ENCODE measurements at regions not wholly inside any gene's neighbourhood (a gene's known extent, or its start where the extent isn't known, plus 50 kb on each side); places are given as distances from the start of the nearest gene placed in this dataset.

DNA sequence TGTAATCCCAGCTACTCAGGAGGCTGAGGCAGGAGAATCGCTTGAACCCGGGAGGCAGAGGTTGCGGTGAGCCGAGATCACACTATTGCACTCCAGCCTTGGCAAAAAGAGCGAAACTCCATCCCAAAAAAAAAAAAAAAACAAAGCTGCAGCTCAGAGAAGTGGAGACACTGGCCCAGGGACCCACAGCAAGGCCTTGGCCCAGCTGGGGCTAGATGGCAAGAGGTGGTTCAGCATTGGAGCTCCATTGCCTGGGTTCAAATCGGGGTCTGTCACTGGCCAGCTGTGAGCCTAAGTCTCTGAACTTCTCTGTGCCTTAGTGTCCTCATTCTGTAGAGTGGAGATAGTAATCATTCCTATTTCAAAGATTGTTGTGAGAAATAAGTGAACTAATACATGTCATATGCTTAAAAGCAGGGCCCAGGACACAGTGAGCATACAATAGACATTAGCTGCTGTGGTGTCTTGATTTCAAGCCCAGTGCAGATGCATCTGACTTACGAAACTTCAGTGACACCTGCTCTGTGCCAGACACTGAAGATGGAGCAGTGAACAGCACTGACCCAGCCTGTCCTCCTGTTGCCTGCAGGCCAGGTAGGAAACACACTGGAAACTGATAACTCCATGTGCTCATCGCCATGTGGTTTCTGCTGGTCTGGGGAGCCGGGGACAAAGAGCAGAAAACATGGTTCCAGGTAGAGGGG is 127.7 kb downstream of the C9orf50 start:
- TF ChIP-seq CTCF (conservative IDR thresholded peaks at IDR 0.05; ENCODE audit: low read length), result no peak
- DNase-seq (ENCODE audit: low read depth), result no peak
- no peak overlapping the region for H3K4me3 ChIP-seq (ENCODE audit: low read length)

DNA sequence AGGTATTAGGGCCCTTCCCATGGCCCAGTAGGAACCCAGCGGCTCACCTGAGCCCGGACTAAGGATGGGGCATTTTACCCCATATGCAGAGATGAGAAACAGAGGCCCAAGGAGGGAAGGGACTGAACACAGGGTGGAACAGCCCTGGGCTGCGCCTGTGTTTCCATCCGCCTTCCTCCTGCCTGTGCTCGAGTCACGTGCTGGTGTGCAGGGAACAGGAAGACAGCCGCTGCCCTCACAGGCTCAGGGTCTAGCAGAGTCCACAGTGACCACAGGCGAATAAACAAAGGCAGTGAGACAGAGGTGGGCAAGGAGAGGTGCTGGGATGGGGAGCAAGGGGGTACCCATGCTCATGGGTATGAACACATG is 129.4 kb downstream of the C9orf50 start:
- DNase-seq (ENCODE audit: low read depth), result no peak
- no peak for TF ChIP-seq CTCF (conservative IDR thresholded peaks at IDR 0.05; ENCODE audit: low read length)
- H3K4me3 ChIP-seq (ENCODE audit: low read length), result peak overlapping the region; percentile 16

- DNase-seq (ENCODE audit: low read depth), result no peak
- H3K4me3 ChIP-seq (ENCODE audit: low read length), result peak overlapping the region; percentile 69
- TF ChIP-seq CTCF (conservative IDR thresholded peaks at IDR 0.05; ENCODE audit: low read length), result no peak
Observed at GRCh38 chr9:129490583-129491486, 130.1 kb downstream of the C9orf50 start.

GRCh38 chr9:129489838-129490582 is 130.9 kb downstream of the C9orf50 start:
- peak overlapping the region; percentile 69 for H3K4me3 ChIP-seq (ENCODE audit: low read length)
- TF ChIP-seq CTCF (conservative IDR thresholded peaks at IDR 0.05; ENCODE audit: low read length), result no peak
- DNase-seq (ENCODE audit: low read depth), result peak; percentile 44

DNA sequence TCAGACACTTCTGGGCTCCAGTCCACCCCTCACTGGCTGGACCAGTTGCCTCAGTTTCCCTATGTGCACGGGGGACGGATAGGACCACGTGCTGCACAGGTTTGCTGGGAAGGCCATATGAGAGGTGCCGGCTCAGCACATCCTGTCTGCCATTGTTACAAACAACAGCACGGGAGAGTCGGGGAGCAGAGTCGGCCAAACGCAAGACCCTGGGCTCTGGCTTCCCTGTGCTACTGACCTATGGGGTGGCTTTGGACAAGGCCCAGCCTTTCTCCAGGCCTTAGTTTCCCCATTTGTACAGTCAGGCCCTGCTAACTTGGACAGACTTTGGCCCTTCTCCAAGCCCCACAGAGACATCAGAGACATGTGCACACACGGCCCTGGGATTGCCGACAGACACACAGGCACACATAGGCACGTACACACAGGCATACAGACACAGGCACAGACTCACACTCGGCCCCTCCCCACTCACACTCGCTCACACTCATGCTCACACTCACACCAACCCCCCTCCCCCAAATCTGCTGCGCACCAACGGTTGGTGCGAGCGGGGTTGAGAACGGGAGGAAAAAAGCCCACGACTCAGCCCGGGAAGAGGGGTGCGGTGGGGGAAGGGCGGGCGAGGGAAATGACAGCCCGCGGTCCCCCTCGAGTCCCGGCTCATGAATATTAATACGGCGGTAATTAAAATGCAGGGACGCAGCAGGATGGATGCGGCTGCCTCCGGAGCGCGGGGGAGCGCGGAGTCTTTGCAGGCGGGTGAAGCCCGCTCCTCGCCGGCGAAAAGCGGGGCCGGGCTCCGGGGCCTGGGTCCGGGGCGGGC is 133.0 kb downstream of the C9orf50 start:
- TF ChIP-seq CTCF (conservative IDR thresholded peaks at IDR 0.05; ENCODE audit: low read length), result no peak
- peak; percentile 77 for DNase-seq (ENCODE audit: low read depth)
- H3K4me3 ChIP-seq (ENCODE audit: low read length), result peak overlapping the region; percentile 53

- no peak for TF ChIP-seq CTCF (conservative IDR thresholded peaks at IDR 0.05; ENCODE audit: low read length)
- no peak overlapping the region for H3K4me3 ChIP-seq (ENCODE audit: low read length)
- peak; percentile 67 for DNase-seq (ENCODE audit: low read depth)
Observed at GRCh38 chr9:129486756-129487657, 133.9 kb downstream of the C9orf50 start.
